Ammon's horn (tissue), 1 donor: ENCODE measurements at regions not wholly inside any gene's neighbourhood (a gene's known extent, or its start where the extent isn't known, plus 50 kb on each side); places are given as distances from the start of the nearest gene placed in this dataset.

ENCODE experiments used
- DNase-seq: peaks from one replicate; pipeline ENCODE4 v3.0.0-alpha.2; 2016; ENCODE audit warnings: low spot score

GRCh38 chr3:27865731-27866130 is 143.6 kb upstream of the EOMES start:
- DNase-seq, result no peak

- no peak for DNase-seq
Measured at GRCh38 chr3:27869152-27869551, 147.0 kb upstream of the EOMES start.

GRCh38 chr3:27877061-27878013 is 155.2 kb upstream of the EOMES start:
- no peak for DNase-seq

- DNase-seq, result no peak
Measured at GRCh38 chr3:27878014-27878383, 155.9 kb upstream of the EOMES start.

- no peak for DNase-seq
Measured at GRCh38 chr3:27880969-27881892, 159.1 kb upstream of the EOMES start.

GRCh38 chr3:27883266-27883665 is 161.1 kb upstream of the EOMES start:
- no peak for DNase-seq

GRCh38 chr3:27885641-27886040 is 163.5 kb upstream of the EOMES start:
- no peak for DNase-seq

- DNase-seq, result no peak
Measured at GRCh38 chr3:27888562-27888961, 166.4 kb upstream of the EOMES start.

- DNase-seq, result no peak
Measured at GRCh38 chr3:27889745-27890144, 167.6 kb upstream of the EOMES start.

- no peak for DNase-seq
Measured at GRCh38 chr3:27900316-27900715, 178.2 kb upstream of the EOMES start.

GRCh38 chr3:27903446-27903845 is 181.3 kb upstream of the EOMES start:
- no peak for DNase-seq

GRCh38 chr3:27905625-27906024 is 183.5 kb upstream of the EOMES start:
- DNase-seq, result no peak

- DNase-seq, result no peak
Measured at GRCh38 chr3:27907148-27907547, 185.0 kb upstream of the EOMES start.

- DNase-seq, result no peak
Measured at GRCh38 chr3:27907929-27908328, 185.8 kb upstream of the EOMES start.

- DNase-seq, result no peak
Measured at GRCh38 chr3:27910456-27910855, 188.3 kb upstream of the EOMES start.

GRCh38 chr3:27914199-27914598 is 192.1 kb upstream of the EOMES start:
- DNase-seq, result no peak

- no peak for DNase-seq
Measured at GRCh38 chr3:27923349-27924068, 201.4 kb upstream of the EOMES start.

GRCh38 chr3:27927882-27928281 is 205.8 kb upstream of the EOMES start:
- no peak for DNase-seq

- no peak for DNase-seq
Measured at GRCh38 chr3:27930052-27930602, 208.0 kb upstream of the EOMES start.

GRCh38 chr3:27935492-27935891 is 213.4 kb upstream of the EOMES start:
- DNase-seq, result no peak

- no peak for DNase-seq
Measured at GRCh38 chr3:27939521-27939920, 217.4 kb upstream of the EOMES start.

GRCh38 chr3:27939940-27940339 is 217.8 kb upstream of the EOMES start:
- no peak for DNase-seq
